ENCODE measurements at regions not wholly inside any gene's neighbourhood (a gene's known extent, or its start where the extent isn't known, plus 50 kb on each side); places are given as distances from the start of the nearest gene placed in this dataset.

DNA sequence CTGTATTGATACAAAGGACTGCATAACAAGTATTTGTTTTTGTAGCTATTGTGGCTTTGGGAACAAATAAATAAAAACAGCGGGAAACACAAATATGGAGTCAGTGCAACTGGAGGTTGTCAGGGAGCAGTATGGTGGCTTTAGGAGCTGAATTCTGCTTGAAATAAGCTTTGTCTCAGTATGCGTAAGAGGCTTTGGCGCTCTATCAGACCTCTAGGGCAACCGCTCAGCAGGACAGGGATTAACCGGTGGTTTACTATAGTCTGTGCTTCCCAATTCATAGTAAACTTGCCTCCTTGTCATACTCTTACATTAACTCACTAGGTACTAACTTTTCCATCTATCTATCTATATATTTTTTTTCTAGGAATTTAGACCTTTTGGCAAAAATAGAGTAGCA, 104.6 kb downstream of the ZIC1 start:
- 75 to 86% (median 78%) methylated on average over 5 of the region's 5 CpGs for WGBS, 5 donors

GRCh38 chr3:147514366-147515160, 105.4 kb downstream of the ZIC1 start:
- WGBS, 5 donors = 57 to 63% (median 58%) methylated on average over 8 of the region's 8 CpGs
- no peak overlapping the region for H3K27ac ChIP-seq
- no peak for DNase-seq
- H3K9me3 ChIP-seq = no peaks in the 10 kb centered on the region
- no peaks in the 10 kb centered on the region for H3K27me3 ChIP-seq (replicated peaks in 1 of 7)
- TF ChIP-seq POLR2AphosphoS5 (IDR thresholded peaks at IDR 0.05) (no peak), CTCF (IDR thresholded peaks at IDR 0.05 in 8 of 11, conservative IDR thresholded peaks at IDR 0.05 in 3 of 11) (no peak), POLR2A (IDR thresholded peaks at IDR 0.05) (no peak)
- H3K36me3 ChIP-seq = no peaks in the 10 kb centered on the region
- no peak overlapping the region for H3K4me3 ChIP-seq
- intact Hi-C loops (cut with DNase I; ENCODE audit: low total_unique reads) = no loop called here
- no peaks in the 10 kb centered on the region for H3K4me1 ChIP-seq

More for the DNA sequence above, 104.6 kb downstream of the ZIC1 start:
- TF ChIP-seq POLR2AphosphoS5 (IDR thresholded peaks at IDR 0.05) (no peak), POLR2A (IDR thresholded peaks at IDR 0.05) (no peak), CTCF (IDR thresholded peaks at IDR 0.05 in 8 of 11, conservative IDR thresholded peaks at IDR 0.05 in 3 of 11) (no peak)
- H3K9me3 ChIP-seq = no peaks in the 10 kb centered on the region
- no peak overlapping the region for H3K4me3 ChIP-seq
- intact Hi-C loops (cut with DNase I; ENCODE audit: low total_unique reads) = no loop called here
- H3K36me3 ChIP-seq = no peaks in the 10 kb centered on the region
- DNase-seq = no peak
- H3K27ac ChIP-seq = no peak overlapping the region
- no peaks in the 10 kb centered on the region for H3K27me3 ChIP-seq (replicated peaks in 1 of 7)
- H3K4me1 ChIP-seq = no peaks in the 10 kb centered on the region

- intact Hi-C loops (cut with DNase I; ENCODE audit: low total_unique reads) = no loop called here
- WGBS, 5 donors = 67 to 75% (median 69%) methylated on average over 6 of the region's 6 CpGs
Observed at GRCh38 chr3:147518465-147518864, 109.3 kb downstream of the ZIC1 start.

More at GRCh38 chr3:147518465-147518864, 109.3 kb downstream of the ZIC1 start:
- no peaks in the 10 kb centered on the region for H3K36me3 ChIP-seq
- no peak for DNase-seq
- H3K4me3 ChIP-seq = no peak overlapping the region
- no peaks in the 10 kb centered on the region for H3K9me3 ChIP-seq
- H3K27me3 ChIP-seq (replicated peaks in 1 of 7) = no peaks in the 10 kb centered on the region
- TF ChIP-seq POLR2AphosphoS5 (IDR thresholded peaks at IDR 0.05) (no peak), POLR2A (IDR thresholded peaks at IDR 0.05) (no peak), CTCF (IDR thresholded peaks at IDR 0.05 in 8 of 11, conservative IDR thresholded peaks at IDR 0.05 in 3 of 11) (no peak)
- H3K27ac ChIP-seq = no peak overlapping the region
- no peaks in the 10 kb centered on the region for H3K4me1 ChIP-seq
